Mesothelial cell of epicardium (in vitro differentiated cells): ENCODE measurements at regions not wholly inside any gene's neighbourhood (a gene's known extent, or its start where the extent isn't known, plus 50 kb on each side); places are given as distances from the start of the nearest gene placed in this dataset.

Experiments used
- DNase-seq, 2 experiments: peaks; one replicate each; pipeline ENCODE4 v3.0.0; 2021; ENCODE audit warnings: low spot score in 2 of 2; ENCODE audit not compliant: unreplicated experiment in 2 of 2
- H3K27ac Mint-ChIP-seq: 2 replicates; pipeline ENCODE4 v1.8.0; 2021; ENCODE audit warnings: mixed read lengths
- H3K27me3 Mint-ChIP-seq: 2 replicates; pipeline ENCODE4 v1.8.0; 2021; ENCODE audit warnings: low read depth, mixed read lengths
- H3K36me3 Mint-ChIP-seq: 2 replicates; pipeline ENCODE4 v1.8.0; 2021; ENCODE audit warnings: mixed read lengths
- H3K4me1 Mint-ChIP-seq: 2 replicates; pipeline ENCODE4 v1.8.0; 2021; ENCODE audit warnings: mixed read lengths
- H3K4me3 Mint-ChIP-seq: 2 replicates; pipeline ENCODE4 v1.8.0; 2021; ENCODE audit warnings: mild to moderate bottlenecking, moderate library complexity, mixed read lengths
- H3K9me3 Mint-ChIP-seq: 2 replicates; pipeline ENCODE4 v1.8.0; 2021; ENCODE audit warnings: mixed read lengths
- CTCF ChIP-seq: fragments of 200-600 bp; sonication (generic); IDR thresholded peaks from one replicate; pipeline ENCODE4 v1.5.0; 2021; ENCODE audit warnings: antibody characterized with exemption; ENCODE audit not compliant: unreplicated experiment

GRCh38 chr19:31693933-31694269 is 344.7 kb upstream of the TSHZ3 start:
- Mint-ChIP-seq H3K9me3 (peaks cover 7% of the 10 kb centered on the region), H3K4me3 (no peak overlapping the region), H3K27ac (no peak overlapping the region), H3K36me3 (peaks cover 1% of the 10 kb centered on the region), H3K27me3 (peaks cover 10% of the 10 kb centered on the region), H3K4me1 (peaks cover 11% of the 10 kb centered on the region)
- DNase-seq, result no peak
- no peak for TF ChIP-seq CTCF

- no peak for TF ChIP-seq CTCF
- Mint-ChIP-seq H3K27ac (no peak overlapping the region), H3K4me3 (no peak overlapping the region), H3K36me3 (peaks cover under 1% of the 10 kb centered on the region), H3K4me1 (peaks cover 20% of the 10 kb centered on the region), H3K27me3 (peaks cover 10% of the 10 kb centered on the region), H3K9me3 (peaks cover 2% of the 10 kb centered on the region)
- DNase-seq, result no peak
These were observed 345.5 kb upstream of the TSHZ3 start for GRCh38 chr19:31694761-31695160.

- no peak for DNase-seq
- Mint-ChIP-seq H3K4me1 (peaks cover 23% of the 10 kb centered on the region), H3K9me3 (peaks cover 17% of the 10 kb centered on the region), H3K36me3 (peaks cover 6% of the 10 kb centered on the region), H3K27me3 (peaks cover 5% of the 10 kb centered on the region), H3K27ac (peak overlapping the region; percentile 23), H3K4me3 (no peak overlapping the region)
- TF ChIP-seq CTCF, result no peak
These were observed 350.2 kb upstream of the TSHZ3 start for GRCh38 chr19:31699421-31699820.

GRCh38 chr19:31701146-31701545 is 351.9 kb upstream of the TSHZ3 start:
- H3K27me3 Mint-ChIP-seq, result peaks cover 2% of the 10 kb centered on the region
- no peak for DNase-seq
- peak overlapping the region; percentile 34 for H3K27ac Mint-ChIP-seq
- H3K9me3 Mint-ChIP-seq, result peaks cover 17% of the 10 kb centered on the region
- TF ChIP-seq CTCF, result no peak
- H3K4me3 Mint-ChIP-seq, result no peak overlapping the region
- peaks cover 6% of the 10 kb centered on the region for H3K36me3 Mint-ChIP-seq
- peaks cover 22% of the 10 kb centered on the region for H3K4me1 Mint-ChIP-seq

GRCh38 chr19:31705656-31706055 is 356.4 kb upstream of the TSHZ3 start:
- DNase-seq, result no peak
- H3K4me1 Mint-ChIP-seq, result peaks cover 30% of the 10 kb centered on the region
- H3K27me3 Mint-ChIP-seq, result peaks cover 8% of the 10 kb centered on the region
- H3K27ac Mint-ChIP-seq, result no peak overlapping the region
- no peak overlapping the region for H3K4me3 Mint-ChIP-seq
- peaks cover 6% of the 10 kb centered on the region for H3K36me3 Mint-ChIP-seq
- no peak for TF ChIP-seq CTCF
- peaks cover 17% of the 10 kb centered on the region for H3K9me3 Mint-ChIP-seq

- no peak for TF ChIP-seq CTCF
- Mint-ChIP-seq H3K27ac (no peak overlapping the region), H3K4me1 (peaks cover 27% of the 10 kb centered on the region), H3K36me3 (peaks cover 6% of the 10 kb centered on the region), H3K9me3 (peaks cover 17% of the 10 kb centered on the region), H3K4me3 (no peak overlapping the region), H3K27me3 (peaks cover 8% of the 10 kb centered on the region)
- DNase-seq, result no peak
These were observed 356.9 kb upstream of the TSHZ3 start for GRCh38 chr19:31706131-31706530.
